Head of caudate nucleus (tissue), 42 donors: ENCODE measurements at regions not wholly inside any gene's neighbourhood (a gene's known extent, or its start where the extent isn't known, plus 50 kb on each side); places are given as distances from the start of the nearest gene placed in this dataset.
A peak's percentile ranks its signal among the peaks of the same experiment; 100 is the strongest.
"Not testable (repeated sequence)": the region's sequence is repeated elsewhere in the genome, so short reads cannot be mapped to it uniquely, and the experiment has no call there.

Experiments used
- DNase-seq, 42 donors: peaks; one replicate each; pipeline versions ENCODE4 v3.0.0 to v3.0.0-alpha.2; 2020 to 2021; ENCODE audit warnings: mixed read lengths in 7 of 42
- intact Hi-C: fragments of 100-400 bp; cut with DNase I; formaldehyde crosslinking; loops from one replicate; pipeline ENCODE4 v1.15.0; 2022

GRCh38 chr11:71184421-71185210, 67.8 kb downstream of the SHANK2 start:
- DNase-seq: peak in 1 of 42 donors; percentile 24
- intact Hi-C loops: no loop called here

- DNase-seq: no peak
- intact Hi-C loops: no loop called here
Measured at GRCh38 chr11:71183878-71184277, 68.5 kb downstream of the SHANK2 start.

- DNase-seq: no peak
- intact Hi-C loops: no loop called here
Measured at GRCh38 chr11:71182791-71183677, 69.3 kb downstream of the SHANK2 start.

- intact Hi-C loops: no loop called here
- peak in 1 of 42 donors; percentile 9 for DNase-seq
Measured at GRCh38 chr11:71181566-71181965, 70.8 kb downstream of the SHANK2 start.

GRCh38 chr11:71180694-71181470, 71.5 kb downstream of the SHANK2 start:
- intact Hi-C loops: no loop called here
- DNase-seq: peak in 1 of 42 donors; percentile 16

GRCh38 chr11:71179877-71180605, 72.3 kb downstream of the SHANK2 start:
- DNase-seq: peak in 1 of 42 donors; percentile 8
- intact Hi-C loops: no loop called here

GRCh38 chr11:71178076-71178475, 74.3 kb downstream of the SHANK2 start:
- no peak for DNase-seq
- intact Hi-C loops: no loop called here

- DNase-seq: no peak
- intact Hi-C loops: no loop called here
Measured at GRCh38 chr11:71176812-71177211, 75.6 kb downstream of the SHANK2 start.

- intact Hi-C loops: no loop called here
Measured at GRCh38 chr11:71173709-71174108, 78.7 kb downstream of the SHANK2 start.

GRCh38 chr11:71172680-71173079, 79.7 kb downstream of the SHANK2 start:
- DNase-seq: peak in 3 of 42 donors; percentile 3 to 22 (median 19)
- intact Hi-C loops: no loop called here

More at GRCh38 chr11:71173709-71174108, 78.7 kb downstream of the SHANK2 start:
- DNase-seq: peak in 3 of 42 donors; percentile 1 to 4 (median 3)

- intact Hi-C loops: no loop called here
- peak in 1 of 42 donors; percentile 4 for DNase-seq
Measured at GRCh38 chr11:71171576-71171975, 80.8 kb downstream of the SHANK2 start.

GRCh38 chr11:71170624-71171423, 81.6 kb downstream of the SHANK2 start:
- DNase-seq: peak in 3 of 42 donors; percentile 6 to 38 (median 20)
- intact Hi-C loops: no loop called here

- intact Hi-C loops: no loop called here
- peak in 2 of 42 donors; percentile 16 to 23 for DNase-seq
Measured at GRCh38 chr11:71169313-71169712, 83.1 kb downstream of the SHANK2 start.

- DNase-seq, intact Hi-C loops: not testable (repeated sequence)
Measured at GRCh38 chr11:71167814-71168213, 84.6 kb downstream of the SHANK2 start.

GRCh38 chr11:71165771-71166170, 86.6 kb downstream of the SHANK2 start:
- intact Hi-C loops: no loop called here
- peak in 2 of 42 donors; percentile 12 to 23 for DNase-seq

- DNase-seq: no peak
- intact Hi-C loops: no loop called here
Measured at GRCh38 chr11:71164621-71165020, 87.8 kb downstream of the SHANK2 start.

GRCh38 chr11:71164186-71164585, 88.2 kb downstream of the SHANK2 start:
- intact Hi-C loops: no loop called here
- DNase-seq: peak in 1 of 42 donors; percentile 23

GRCh38 chr11:71163371-71163770, 89.0 kb downstream of the SHANK2 start:
- intact Hi-C loops: no loop called here
- DNase-seq: no peak
